ENCODE measurements at regions not wholly inside any gene's neighbourhood (a gene's known extent, or its start where the extent isn't known, plus 50 kb on each side); places are given as distances from the start of the nearest gene placed in this dataset.

GRCh38 chr2:220506466-220506865 lies 879.0 kb downstream of the SLC4A3 start:
- ChIA-PET CTCF (no interaction called here), POLR2A (ENCODE audit: unreplicated experiment) (no interaction called here)
- no peak overlapping the region for H3K4me2 ChIP-seq (ENCODE audit: low read length)
- H3F3A ChIP-seq (ENCODE audit: low read length, unreplicated experiment) = no peaks in the 10 kb centered on the region
- peaks cover 65% of the 10 kb centered on the region for H3K4me1 ChIP-seq (ENCODE audit: insufficient read depth, low read length)
- no peak for ATAC-seq
- TF ChIP-seq, protein P1, sequence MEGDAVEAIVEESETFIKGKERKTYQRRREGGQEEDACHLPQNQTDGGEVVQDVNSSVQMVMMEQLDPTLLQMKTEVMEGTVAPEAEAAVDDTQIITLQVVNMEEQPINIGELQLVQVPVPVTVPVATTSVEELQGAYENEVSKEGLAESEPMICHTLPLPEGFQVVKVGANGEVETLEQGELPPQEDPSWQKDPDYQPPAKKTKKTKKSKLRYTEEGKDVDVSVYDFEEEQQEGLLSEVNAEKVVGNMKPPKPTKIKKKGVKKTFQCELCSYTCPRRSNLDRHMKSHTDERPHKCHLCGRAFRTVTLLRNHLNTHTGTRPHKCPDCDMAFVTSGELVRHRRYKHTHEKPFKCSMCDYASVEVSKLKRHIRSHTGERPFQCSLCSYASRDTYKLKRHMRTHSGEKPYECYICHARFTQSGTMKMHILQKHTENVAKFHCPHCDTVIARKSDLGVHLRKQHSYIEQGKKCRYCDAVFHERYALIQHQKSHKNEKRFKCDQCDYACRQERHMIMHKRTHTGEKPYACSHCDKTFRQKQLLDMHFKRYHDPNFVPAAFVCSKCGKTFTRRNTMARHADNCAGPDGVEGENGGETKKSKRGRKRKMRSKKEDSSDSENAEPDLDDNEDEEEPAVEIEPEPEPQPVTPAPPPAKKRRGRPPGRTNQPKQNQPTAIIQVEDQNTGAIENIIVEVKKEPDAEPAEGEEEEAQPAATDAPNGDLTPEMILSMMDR (conservative IDR thresholded peaks at IDR 0.05; ENCODE audit: low read depth, low read length) = no peak
- TF ChIP-seq EZH2phosphoT487 (IDR thresholded peaks at IDR 0.05; ENCODE audit: borderline replicate concordance, low read length) (no peak), EZH2 (IDR thresholded peaks at IDR 0.05; ENCODE audit: low read length, unreplicated experiment) (no peak)
- H3K9ac ChIP-seq (ENCODE audit: low read length) = no peak overlapping the region
- H2AFZ ChIP-seq (ENCODE audit: low read length) = no peak overlapping the region
- no peaks in the 10 kb centered on the region for H3K27me3 ChIP-seq (ENCODE audit: low read length)
- no peak for DNase-seq
- no peaks in the 10 kb centered on the region for H3K9me3 ChIP-seq (ENCODE audit: low read length)
- no TSS peak for BruUV-seq (replicated peaks)
- H3K4me3 ChIP-seq (ENCODE audit: low read length) = no peak overlapping the region
- H3K79me2 ChIP-seq (ENCODE audit: low read length) = no peaks in the 10 kb centered on the region
- intact Hi-C loops (cut with micrococcal nuclease) = loop anchor here (10.0 kb wide), 3 partner anchors 178 to 1068 kb away; partner anchors contain the start of gene EPHA4
- no peak overlapping the region for H3K27ac ChIP-seq (ENCODE audit: low read length)
- no peaks in the 10 kb centered on the region for H3K9me2 ChIP-seq (replicated peaks; ENCODE audit: low read length)
- H3K36me3 ChIP-seq (ENCODE audit: low read depth, low read length) = no peaks in the 10 kb centered on the region
- no peaks in the 10 kb centered on the region for H4K20me1 ChIP-seq (ENCODE audit: low read length)

DNA sequence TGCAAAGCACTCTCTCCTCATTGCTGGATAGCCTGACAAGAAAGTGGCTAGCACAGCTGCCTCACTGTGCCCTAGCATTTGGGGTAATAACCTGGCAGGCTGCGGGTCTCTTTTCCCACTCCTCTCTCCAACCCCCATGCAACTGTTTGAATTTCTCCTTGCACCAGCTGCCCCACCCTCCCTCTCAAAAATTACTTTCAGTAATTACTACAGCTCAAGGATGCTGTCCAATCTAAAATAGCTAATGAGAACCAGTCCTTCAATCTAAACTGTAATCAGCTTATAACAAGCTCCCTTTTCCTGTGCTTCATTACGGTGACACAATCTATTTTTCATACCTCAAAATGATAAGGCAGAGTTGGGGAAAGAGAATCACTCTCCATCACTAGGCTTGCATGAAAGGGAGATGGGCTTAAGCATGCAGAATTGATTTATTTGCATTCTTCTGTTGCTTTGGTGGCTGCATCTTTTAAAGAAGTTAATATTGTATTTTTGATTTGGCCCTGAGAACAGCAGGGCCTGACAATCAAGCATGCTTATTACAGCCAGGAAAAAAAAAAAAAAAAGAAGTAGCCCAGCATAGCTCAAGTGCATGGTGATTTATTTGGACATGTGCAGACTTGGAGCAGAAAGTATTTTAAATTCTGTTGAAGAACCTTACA lies 881.8 kb downstream of the SLC4A3 start:
- Histone ChIP-seq H3K36me3 (ENCODE audit: low read depth, low read length) (no peaks in the 10 kb centered on the region), H3K4me3 (ENCODE audit: low read length) (no peak overlapping the region), H3K27ac (ENCODE audit: low read length) (no peak overlapping the region), H3K4me2 (ENCODE audit: low read length) (no peak overlapping the region), H3K79me2 (ENCODE audit: low read length) (no peaks in the 10 kb centered on the region), H3K27me3 (ENCODE audit: low read length) (no peaks in the 10 kb centered on the region), H4K20me1 (ENCODE audit: low read length) (no peaks in the 10 kb centered on the region), H3K9ac (ENCODE audit: low read length) (no peak overlapping the region), H3F3A (ENCODE audit: low read length, unreplicated experiment) (no peaks in the 10 kb centered on the region), H3K9me2 (replicated peaks; ENCODE audit: low read length) (no peaks in the 10 kb centered on the region), H3K9me3 (ENCODE audit: low read length) (no peaks in the 10 kb centered on the region), H2AFZ (ENCODE audit: low read length) (no peak overlapping the region), H3K4me1 (ENCODE audit: insufficient read depth, low read length) (peaks cover 67% of the 10 kb centered on the region)
- DNase-seq (no peak), ATAC-seq (no peak)
- TF ChIP-seq EZH2 (IDR thresholded peaks at IDR 0.05; ENCODE audit: low read length, unreplicated experiment) (no peak), EZH2phosphoT487 (IDR thresholded peaks at IDR 0.05; ENCODE audit: borderline replicate concordance, low read length) (no peak)
- TF ChIP-seq, protein P1 (conservative IDR thresholded peaks at IDR 0.05; ENCODE audit: low read depth, low read length) = no peak
- CTCF ChIA-PET = interaction anchor here (0.5 kb wide), 1 partner anchor 1355 kb away, joined by 3 read pairs; no protein-coding TSS in a partner anchor
- POLR2A ChIA-PET (ENCODE audit: unreplicated experiment) = no interaction called here
- intact Hi-C loops (cut with micrococcal nuclease) = loop anchor here (10.0 kb wide), 3 partner anchors 176 to 1066 kb away; partner anchors contain the start of gene EPHA4
- BruUV-seq (replicated peaks) = no TSS peak

GRCh38 chr2:220509966-220510365 lies 882.5 kb downstream of the SLC4A3 start:
- H3K9me3 ChIP-seq (ENCODE audit: low read length) = no peaks in the 10 kb centered on the region
- POLR2A ChIA-PET (ENCODE audit: unreplicated experiment) = no interaction called here
- ATAC-seq = no peak
- H3K4me3 ChIP-seq (ENCODE audit: low read length) = no peak overlapping the region
- H3K9ac ChIP-seq (ENCODE audit: low read length) = no peak overlapping the region
- BruUV-seq (replicated peaks) = no TSS peak
- H2AFZ ChIP-seq (ENCODE audit: low read length) = no peak overlapping the region
- intact Hi-C loops (cut with micrococcal nuclease) = loop anchor here (5.0 to 10.0 kb wide), 5 partner anchors 175 to 1065 kb away; partner anchors contain the start of gene EPHA4
- TF ChIP-seq EZH2 (IDR thresholded peaks at IDR 0.05; ENCODE audit: low read length, unreplicated experiment) = no peak
- no peak for TF ChIP-seq EZH2phosphoT487 (IDR thresholded peaks at IDR 0.05; ENCODE audit: borderline replicate concordance, low read length)
- TF ChIP-seq, protein P1 (conservative IDR thresholded peaks at IDR 0.05; ENCODE audit: low read depth, low read length) = no peak
- DNase-seq = peak; percentile 13
- H3K79me2 ChIP-seq (ENCODE audit: low read length) = no peaks in the 10 kb centered on the region
- H3K27me3 ChIP-seq (ENCODE audit: low read length) = no peaks in the 10 kb centered on the region
- peaks cover 65% of the 10 kb centered on the region for H3K4me1 ChIP-seq (ENCODE audit: insufficient read depth, low read length)
- no peak overlapping the region for H3K27ac ChIP-seq (ENCODE audit: low read length)
- H3K9me2 ChIP-seq (replicated peaks; ENCODE audit: low read length) = no peaks in the 10 kb centered on the region
- no peaks in the 10 kb centered on the region for H3K36me3 ChIP-seq (ENCODE audit: low read depth, low read length)
- no peaks in the 10 kb centered on the region for H4K20me1 ChIP-seq (ENCODE audit: low read length)
- CTCF ChIA-PET = interaction anchor here (0.5 kb wide), 1 partner anchor 1355 kb away, joined by 3 read pairs; no protein-coding TSS in a partner anchor
- H3F3A ChIP-seq (ENCODE audit: low read length, unreplicated experiment) = no peaks in the 10 kb centered on the region
- no peak overlapping the region for H3K4me2 ChIP-seq (ENCODE audit: low read length)
